Upper lobe of left lung (tissue), 6 donors: ENCODE measurements at regions not wholly inside any gene's neighbourhood (a gene's known extent, or its start where the extent isn't known, plus 50 kb on each side); places are given as distances from the start of the nearest gene placed in this dataset.
"Not testable (repeated sequence)": the region's sequence is repeated elsewhere in the genome, so short reads cannot be mapped to it uniquely, and the experiment has no call there.

Experiments used
- ATAC-seq, 2 donors: fragments of 200-7000 bp; cut with Tn5 transposase; one replicate each; pipeline ENCODE4 v1.9.1; 2022; ENCODE audit warnings: mild to moderate bottlenecking in 2 of 2, moderate library complexity in 2 of 2; ENCODE audit not compliant: low FRiP score in 2 of 2
- DNase-seq, 2 donors: peaks; one replicate each; pipeline ENCODE4 v3.0.0-alpha.2; 2019 to 2020
- H3K27ac ChIP-seq, 4 donors: fragments of 200-600 bp; sonication (generic); one replicate each; pipeline ENCODE4 v1.5.1; 2016 to 2019
- H3K27me3 ChIP-seq, 4 donors: fragments of 200-600 bp; sonication (generic); one replicate each; pipeline ENCODE4 v1.5.1; 2017 to 2019
- H3K36me3 ChIP-seq, 4 donors: fragments of 200-600 bp; sonication (generic); one replicate each; pipeline ENCODE4 v1.5.1; 2016 to 2019
- H3K4me1 ChIP-seq, 4 donors: fragments of 200-600 bp; sonication (generic); one replicate each; pipeline ENCODE4 v1.5.1; 2018 to 2019
- H3K4me3 ChIP-seq, 4 donors: fragments of 200-600 bp; sonication (generic); one replicate each; pipeline ENCODE4 v1.5.1; 2017 to 2019; ENCODE audit warnings: mild to moderate bottlenecking in 2 of 4, moderate library complexity in 1 of 4
- H3K9me3 ChIP-seq, 4 donors: fragments of 200-600 bp; sonication (generic); one replicate each; pipeline ENCODE4 v1.5.1; 2018 to 2019
- EP300 ChIP-seq, 4 donors: sonication (generic); formaldehyde crosslinking; IDR thresholded peaks; one replicate each; pipeline ENCODE4 v1.5.1; 2017; ENCODE audit warnings: antibody characterized with exemption in 4 of 4, control low read depth in 2 of 4
- POLR2A ChIP-seq, 4 donors: fragments of 450-650 bp; IDR thresholded peaks; one replicate each; pipeline ENCODE4 v1.5.1; 2016 to 2017; ENCODE audit warnings: antibody characterized with exemption in 4 of 4, mild to moderate bottlenecking in 2 of 4
- POLR2AphosphoS5 ChIP-seq, 2 donors: sonication (generic); formaldehyde crosslinking; IDR thresholded peaks; one replicate each; pipeline ENCODE4 v1.5.1; 2017; ENCODE audit warnings: antibody characterized with exemption in 2 of 2
- WGBS, 2 donors: methylation state at CpG; one replicate each; pipeline ENCODE4 v1.1.5; 2017 to 2018; 5-methylcytosine and 5-hydroxymethylcytosine counted together
- TF ChIP-seq, protein P1 (sequence below), 6 experiments: fragments of 450-650 bp in 4 of 6; fragments of 200-600 bp in 2 of 6; sonication (generic) in 2 of 6; IDR thresholded peaks; one replicate each; pipeline ENCODE4 v1.5.1; 2016 to 2019; ENCODE audit warnings: antibody characterized with exemption in 6 of 6
- donor health status: DM: no; HTN: no; CAD: no; lungs with moderate emphysema.
- donor health status: DM: no; HTN: yes; CAD: no; lungs with severe emphysema.

DNA sequence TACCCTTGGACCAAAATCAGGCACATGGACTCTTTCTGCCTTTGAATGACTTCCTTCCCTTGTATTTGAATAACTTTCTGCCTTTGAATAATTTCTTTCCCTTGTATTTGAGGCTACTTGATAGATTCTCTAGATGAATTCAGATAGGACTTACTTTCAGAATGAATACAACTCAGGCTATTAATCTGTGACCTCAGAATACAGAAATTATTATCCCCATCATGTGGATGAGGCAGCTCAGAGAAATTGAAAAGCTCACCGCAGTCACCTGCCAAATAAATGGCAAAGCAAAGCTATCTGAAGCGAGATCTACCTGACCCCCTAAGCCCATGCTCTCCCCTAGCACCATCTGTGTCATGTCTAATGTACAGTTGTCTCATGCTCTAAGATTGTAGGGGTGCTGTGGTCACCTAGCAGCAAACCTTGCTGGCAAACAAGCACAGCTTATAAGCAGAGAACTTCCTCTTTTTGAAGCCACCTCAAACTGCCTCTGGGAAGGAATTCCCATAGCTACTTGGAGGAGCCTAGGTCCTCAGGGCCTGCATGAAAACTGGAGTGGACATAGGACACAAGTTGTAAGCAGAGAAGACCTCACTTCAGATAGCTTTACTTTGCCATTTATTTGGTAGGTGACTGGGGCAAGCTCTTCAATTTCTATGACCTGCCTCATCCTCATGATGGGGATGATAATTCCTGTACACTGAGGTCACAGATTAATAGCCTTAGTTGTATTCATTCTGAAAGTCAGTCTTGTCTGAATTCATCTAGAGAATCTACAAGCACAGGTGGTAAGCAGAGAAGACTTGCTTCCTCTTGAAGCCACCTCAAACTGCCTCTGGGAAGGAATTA, 66.1 kb downstream of the FASLG start:
- Histone ChIP-seq H3K4me3 (no peak overlapping the region), H3K4me1 (no peaks in the 10 kb centered on the region), H3K36me3 (no peaks in the 10 kb centered on the region), H3K9me3 (no peaks in the 10 kb centered on the region), H3K27me3 (no peaks in the 10 kb centered on the region), H3K27ac (no peak overlapping the region)
- TF ChIP-seq POLR2A (IDR thresholded peaks at IDR 0.05) (no peak), POLR2AphosphoS5 (IDR thresholded peaks at IDR 0.05) (no peak), EP300 (IDR thresholded peaks at IDR 0.05) (no peak)
- TF ChIP-seq, protein P1, sequence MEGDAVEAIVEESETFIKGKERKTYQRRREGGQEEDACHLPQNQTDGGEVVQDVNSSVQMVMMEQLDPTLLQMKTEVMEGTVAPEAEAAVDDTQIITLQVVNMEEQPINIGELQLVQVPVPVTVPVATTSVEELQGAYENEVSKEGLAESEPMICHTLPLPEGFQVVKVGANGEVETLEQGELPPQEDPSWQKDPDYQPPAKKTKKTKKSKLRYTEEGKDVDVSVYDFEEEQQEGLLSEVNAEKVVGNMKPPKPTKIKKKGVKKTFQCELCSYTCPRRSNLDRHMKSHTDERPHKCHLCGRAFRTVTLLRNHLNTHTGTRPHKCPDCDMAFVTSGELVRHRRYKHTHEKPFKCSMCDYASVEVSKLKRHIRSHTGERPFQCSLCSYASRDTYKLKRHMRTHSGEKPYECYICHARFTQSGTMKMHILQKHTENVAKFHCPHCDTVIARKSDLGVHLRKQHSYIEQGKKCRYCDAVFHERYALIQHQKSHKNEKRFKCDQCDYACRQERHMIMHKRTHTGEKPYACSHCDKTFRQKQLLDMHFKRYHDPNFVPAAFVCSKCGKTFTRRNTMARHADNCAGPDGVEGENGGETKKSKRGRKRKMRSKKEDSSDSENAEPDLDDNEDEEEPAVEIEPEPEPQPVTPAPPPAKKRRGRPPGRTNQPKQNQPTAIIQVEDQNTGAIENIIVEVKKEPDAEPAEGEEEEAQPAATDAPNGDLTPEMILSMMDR (IDR thresholded peaks at IDR 0.05), result no peak
- ATAC-seq (no peak), DNase-seq (no peak)
- WGBS, 2 donors, result 79 to 88% methylated on average over 2 of the region's 2 CpGs

DNA sequence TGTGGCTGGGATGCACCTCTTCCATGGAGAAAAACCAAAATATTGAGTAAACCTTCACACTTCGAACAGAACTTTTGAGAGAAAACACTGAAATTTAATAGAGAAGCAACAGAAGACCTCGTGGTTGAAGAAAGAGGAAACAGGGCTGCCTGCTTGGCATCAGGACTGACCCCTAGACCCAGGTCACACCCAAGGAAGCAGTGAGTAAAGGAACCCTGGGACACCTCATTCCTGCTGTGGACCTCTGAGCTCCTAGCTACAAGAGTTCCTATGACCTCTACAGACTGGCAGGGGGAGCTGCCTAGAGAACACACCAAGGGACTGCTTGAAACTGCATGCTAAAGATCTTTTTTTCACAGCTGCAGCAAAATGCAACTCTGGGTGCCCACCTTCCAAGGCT, 67.8 kb downstream of the FASLG start:
- Histone ChIP-seq H3K9me3 (no peaks in the 10 kb centered on the region), H3K4me3 (no peak overlapping the region), H3K27me3 (no peaks in the 10 kb centered on the region), H3K36me3 (no peaks in the 10 kb centered on the region), H3K4me1 (no peaks in the 10 kb centered on the region), H3K27ac (no peak overlapping the region)
- DNase-seq (no peak), ATAC-seq (peak; percentile 37 to 64)
- WGBS, 2 donors, result 54 to 60% methylated on average over 2 of the region's 2 CpGs
- no peak for TF ChIP-seq EP300 (IDR thresholded peaks at IDR 0.05)
- TF ChIP-seq POLR2AphosphoS5 (IDR thresholded peaks at IDR 0.05), result no peak
- no peak for TF ChIP-seq POLR2A (IDR thresholded peaks at IDR 0.05)
- TF ChIP-seq, protein P1 (IDR thresholded peaks at IDR 0.05), result no peak

DNA sequence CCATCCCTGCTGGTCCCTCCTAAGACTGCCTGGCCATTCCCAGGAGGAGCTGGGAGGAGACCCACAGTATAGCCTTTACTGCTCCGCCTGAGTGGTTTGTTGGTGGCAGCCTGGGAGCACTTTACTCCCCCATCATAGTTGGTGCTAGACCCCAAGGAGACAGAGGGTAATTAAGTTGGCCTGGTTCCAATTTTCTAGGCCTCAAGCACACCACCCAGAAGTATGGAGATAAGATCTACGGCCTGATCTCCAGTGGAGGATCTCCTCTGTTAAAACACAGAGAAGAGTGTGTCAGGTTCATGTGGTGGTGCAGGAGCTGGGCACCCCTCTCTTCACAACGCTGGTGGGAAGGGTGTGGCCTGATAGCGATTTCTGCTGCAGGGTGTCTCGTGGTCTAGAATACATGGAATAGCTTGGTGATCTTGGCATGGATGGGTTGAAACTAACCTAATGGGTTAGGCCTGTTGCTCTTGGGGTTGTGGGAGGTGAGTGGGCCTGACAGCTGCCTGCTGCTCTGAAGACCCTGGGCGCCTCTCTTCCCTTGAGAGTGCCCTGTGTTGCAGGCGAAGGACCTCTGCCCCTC, 68.5 kb downstream of the FASLG start:
- WGBS, 2 donors, result 89% methylated on average over 3 to 7 of the region's 7 CpGs
- Histone ChIP-seq H3K4me1 (no peaks in the 10 kb centered on the region), H3K27me3 (no peaks in the 10 kb centered on the region), H3K27ac (no peak overlapping the region), H3K9me3 (no peaks in the 10 kb centered on the region), H3K36me3 (no peaks in the 10 kb centered on the region), H3K4me3 (no peak overlapping the region)
- DNase-seq, result no peak
- no peak for TF ChIP-seq POLR2A (IDR thresholded peaks at IDR 0.05)
- no peak for TF ChIP-seq POLR2AphosphoS5 (IDR thresholded peaks at IDR 0.05)
- TF ChIP-seq, protein P1 (IDR thresholded peaks at IDR 0.05), result no peak
- TF ChIP-seq EP300 (IDR thresholded peaks at IDR 0.05), result no peak
- no peak for ATAC-seq

DNA sequence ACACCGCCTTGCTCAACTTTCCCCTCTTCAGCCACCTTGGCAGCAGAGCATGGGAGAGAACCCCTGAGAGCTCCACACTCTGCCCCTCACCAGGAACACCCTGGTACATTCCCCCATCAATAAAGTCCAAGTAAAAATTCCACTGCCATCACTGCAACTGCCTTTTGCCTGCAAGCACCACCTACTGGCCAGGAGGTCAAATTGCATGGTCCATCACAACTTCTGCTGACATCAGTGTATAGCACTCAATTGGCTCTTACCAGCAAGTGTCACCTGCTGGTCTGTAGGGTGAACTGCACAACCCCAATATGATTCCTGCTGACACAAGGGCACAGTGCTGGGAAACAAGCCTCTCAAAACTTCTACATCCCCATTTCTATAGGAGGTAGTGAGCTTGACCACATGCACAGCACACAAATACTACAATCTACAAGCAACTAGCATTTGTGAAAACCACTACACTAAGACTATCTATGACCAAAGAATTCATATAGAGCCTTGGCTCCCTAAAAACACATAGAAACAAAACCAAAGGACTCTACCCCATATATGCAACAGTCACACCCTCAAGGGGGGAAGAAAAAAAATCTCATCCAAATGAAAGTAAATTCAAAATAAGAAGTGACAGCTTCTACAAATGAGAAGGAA, 69.2 kb downstream of the FASLG start:
- Histone ChIP-seq H3K27me3 (no peaks in the 10 kb centered on the region), H3K27ac (no peak overlapping the region), H3K4me1 (no peaks in the 10 kb centered on the region), H3K36me3 (no peaks in the 10 kb centered on the region), H3K4me3 (no peak overlapping the region), H3K9me3 (no peaks in the 10 kb centered on the region)
- TF ChIP-seq, protein P1 (IDR thresholded peaks at IDR 0.05), result peak; percentile 12 to 66 (median 50)
- TF ChIP-seq POLR2AphosphoS5 (IDR thresholded peaks at IDR 0.05), result no peak
- ATAC-seq (peak; percentile 58 to 63), DNase-seq (peak in 1 of 2 donors; percentile 36)
- 86 to 100% methylated on average over 1 of the region's 1 CpG for WGBS, 2 donors

DNA sequence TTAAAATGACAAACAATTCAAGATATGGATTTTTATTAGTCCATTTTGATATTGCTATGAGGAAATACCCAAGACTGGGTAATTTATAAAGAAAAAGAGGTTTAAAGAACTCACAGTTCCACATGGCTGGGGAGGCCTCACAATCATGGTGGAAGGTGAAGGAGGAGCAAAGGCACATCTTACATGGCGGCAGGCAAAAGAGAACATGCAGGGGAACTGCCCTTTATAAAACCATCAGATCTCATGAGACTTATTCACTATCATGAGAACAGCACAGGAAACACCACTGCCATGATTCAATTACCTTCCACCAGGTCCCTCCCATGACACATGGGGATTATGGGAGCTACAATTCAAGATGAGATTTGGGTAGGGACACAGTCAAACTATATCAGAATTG, 69.8 kb downstream of the FASLG start:
- H3K4me1 ChIP-seq, H3K27ac ChIP-seq, DNase-seq, ATAC-seq, H3K36me3 ChIP-seq, H3K4me3 ChIP-seq, H3K27me3 ChIP-seq, H3K9me3 ChIP-seq: not testable (repeated sequence)
- WGBS, 2 donors, result 100% methylated on average over 1 of the region's 1 CpG
